GM10248 (cell line): ENCODE measurements at regions not wholly inside any gene's neighbourhood (a gene's known extent, or its start where the extent isn't known, plus 50 kb on each side); places are given as distances from the start of the nearest gene placed in this dataset.

Experiments used
- CTCF ChIA-PET: fragments of 300-600 bp; sonication (Branson Sonifier 250); formaldehyde crosslinking; extraction: SDS; loops from one replicate; lab custom pipeline; 2021; ENCODE audit warnings: antibody characterized with exemption; lab: Yijun Ruan, JAX
- POLR2A ChIA-PET: fragments of 350-650 bp; sonication (Branson Sonifier 250); formaldehyde crosslinking; extraction: SDS; loops from one replicate; lab custom pipeline; 2020; ENCODE audit warnings: antibody characterized with exemption; lab: Yijun Ruan, JAX
- DNase-seq: peaks from one replicate; pipeline ENCODE4 v3.0.0; 2012; ENCODE audit errors: extremely low spot score
- CTCF ChIP-seq: IDR thresholded peaks from 2 replicates; pipeline ENCODE4 v1.5.1; 2012; ENCODE audit warnings: mild to moderate bottlenecking, low read depth; ENCODE audit errors: extremely low read depth, missing control alignments, control extremely low read depth

GRCh38 chr12:124680863-124681778 lies 113.7 kb upstream of the NCOR2 start:
- peak; percentile 66 for DNase-seq
- POLR2A ChIA-PET = no interaction called here
- TF ChIP-seq CTCF = peak; percentile 15
- CTCF ChIA-PET = interaction anchor here (0.9 to 2.1 kb wide), 5 partner anchors 11 to 90 kb away, joined by 3 to 7 read pairs (median 3); no protein-coding TSS in a partner anchor

GRCh38 chr12:124679533-124680371 lies 112.3 kb upstream of the NCOR2 start:
- POLR2A ChIA-PET = interaction anchor here (0.6 kb wide), 1 partner anchor 94 kb away, joined by 7 read pairs; no protein-coding TSS in a partner anchor
- no peak for DNase-seq
- no peak for TF ChIP-seq CTCF
- CTCF ChIA-PET = interaction anchor here (1.1 kb wide), 1 partner anchor 14 kb away, joined by 3 read pairs; no protein-coding TSS in a partner anchor

- ChIA-PET POLR2A (interaction anchor here (0.6 kb wide), 1 partner anchor 95 kb away, joined by 7 read pairs; no protein-coding TSS in a partner anchor), CTCF (no interaction called here)
These were observed 111.6 kb upstream of the NCOR2 start for GRCh38 chr12:124679047-124679446.

GRCh38 chr12:124678421-124678893 lies 111.0 kb upstream of the NCOR2 start:
- no peak for DNase-seq
- ChIA-PET CTCF (no interaction called here), POLR2A (no interaction called here)
- no peak for TF ChIP-seq CTCF

More at GRCh38 chr12:124679047-124679446, 111.6 kb upstream of the NCOR2 start:
- no peak for DNase-seq
- no peak for TF ChIP-seq CTCF

- no peak for TF ChIP-seq CTCF
- POLR2A ChIA-PET = no interaction called here
- DNase-seq = no peak
- CTCF ChIA-PET = no interaction called here
These were observed 110.3 kb upstream of the NCOR2 start for GRCh38 chr12:124677552-124678356.
